MM.1S (cell line): ENCODE measurements at regions not wholly inside any gene's neighbourhood (a gene's known extent, or its start where the extent isn't known, plus 50 kb on each side); places are given as distances from the start of the nearest gene placed in this dataset.

Source experiments
- DNase-seq: peaks from one replicate; pipeline ENCODE4 v3.0.0-alpha.2; 2015
- H2AFZ ChIP-seq: fragments of 300-600 bp; sonication (generic); 2 replicates; pipeline ENCODE4 v1.6.0; 2016; ENCODE audit warnings: antibody characterized with exemption, low read length
- H3F3A ChIP-seq: fragments of 300-600 bp; sonication (generic); 2 replicates; pipeline ENCODE4 v1.6.1; 2016; ENCODE audit warnings: mild to moderate bottlenecking, antibody characterized with exemption, low read length, moderate library complexity, mixed read lengths; ENCODE audit not compliant: insufficient read depth
- H3K27ac ChIP-seq: fragments of 300-600 bp; sonication (generic); 2 replicates; pipeline ENCODE4 v1.5.1; 2016; ENCODE audit warnings: mild to moderate bottlenecking, low read length
- H3K27me3 ChIP-seq: fragments of 300-600 bp; sonication (generic); replicated peaks from 2 replicates; pipeline ENCODE4 v1.6.0; 2016; ENCODE audit warnings: low read length; ENCODE audit not compliant: insufficient read depth
- H3K36me3 ChIP-seq: fragments of 300-600 bp; sonication (generic); replicated peaks from 2 replicates; pipeline ENCODE4 v1.6.1; 2016; ENCODE audit warnings: mild to moderate bottlenecking, low read length, mixed read lengths; ENCODE audit not compliant: insufficient read depth
- H3K4me1 ChIP-seq: fragments of 300-600 bp; sonication (generic); 2 replicates; pipeline ENCODE4 v1.6.1; 2016; ENCODE audit warnings: low read length, mixed read lengths
- H3K4me2 ChIP-seq: fragments of 300-600 bp; sonication (generic); 2 replicates; pipeline ENCODE4 v1.6.0; 2016; ENCODE audit warnings: low read depth, low read length
- H3K4me3 ChIP-seq: fragments of 300-600 bp; sonication (generic); 2 replicates; pipeline ENCODE4 v1.5.1; 2016; ENCODE audit warnings: low read length, mixed read lengths
- H3K79me2 ChIP-seq: fragments of 300-600 bp; sonication (generic); 2 replicates; pipeline ENCODE4 v1.6.1; 2016; ENCODE audit warnings: mixed run types, low read length, mixed read lengths
- H3K9ac ChIP-seq: fragments of 300-600 bp; sonication (generic); 2 replicates; pipeline ENCODE4 v1.6.1; 2016; ENCODE audit warnings: low read length, mixed read lengths
- H3K9me2 ChIP-seq: fragments of 300-600 bp; sonication (generic); replicated peaks from 2 replicates; pipeline ENCODE4 v1.6.1; 2016; ENCODE audit warnings: mild to moderate bottlenecking, low read length, mixed read lengths; ENCODE audit not compliant: insufficient read depth
- H3K9me3 ChIP-seq: fragments of 300-600 bp; sonication (generic); replicated peaks from 2 replicates; pipeline ENCODE4 v1.6.1; 2016; ENCODE audit warnings: mild to moderate bottlenecking, low read length, mixed read lengths; ENCODE audit not compliant: insufficient read depth
- H4K20me1 ChIP-seq: fragments of 300-600 bp; sonication (generic); 2 replicates; pipeline ENCODE4 v1.6.1; 2016; ENCODE audit warnings: mild to moderate bottlenecking, low read length, moderate library complexity, mixed read lengths; ENCODE audit not compliant: insufficient read depth
- EZH2 ChIP-seq: fragments of 300-600 bp; sonication (generic); optimal IDR thresholded peaks from 2 replicates; pipeline ENCODE3; 2017; ENCODE audit warnings: low read depth, mild to moderate bottlenecking, antibody characterized with exemption, low read length, mixed read lengths
- EZH2phosphoT487 ChIP-seq: fragments of 300-600 bp; sonication (generic); IDR thresholded peaks from 2 replicates; pipeline ENCODE4 v1.6.1; 2018; ENCODE audit warnings: antibody characterized with exemption, low read length
- TF ChIP-seq, protein P1 (sequence below): fragments of 300-600 bp; sonication (generic); IDR thresholded peaks from 2 replicates; pipeline ENCODE4 v1.5.1; 2016; ENCODE audit warnings: antibody characterized with exemption, low read length, mixed read lengths

DNA sequence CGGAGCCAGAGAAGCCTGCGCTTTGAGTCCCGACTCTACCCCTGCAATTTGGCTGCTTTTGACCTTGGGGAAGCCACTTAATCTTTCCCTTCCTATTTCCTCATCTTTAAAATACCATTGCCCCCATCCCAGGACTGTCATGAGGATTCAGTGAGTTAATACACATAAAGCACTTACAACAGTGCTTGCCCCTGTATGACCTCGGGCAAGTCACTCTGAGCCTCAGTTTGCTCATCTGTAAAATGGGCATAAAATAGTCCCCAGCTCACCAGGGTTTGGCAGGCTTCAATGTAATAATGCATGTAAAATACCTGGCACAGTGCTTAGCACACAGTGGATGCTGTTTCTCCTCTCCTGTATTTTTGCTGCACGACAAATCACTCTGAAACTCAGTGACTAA is 278.7 kb upstream of the PWP1 start:
- Histone ChIP-seq H3K9me3 (no peaks in the 10 kb centered on the region), H4K20me1 (no peaks in the 10 kb centered on the region), H3K27me3 (no peaks in the 10 kb centered on the region), H3K9me2 (no peaks in the 10 kb centered on the region), H3F3A (no peaks in the 10 kb centered on the region), H3K79me2 (no peaks in the 10 kb centered on the region), H3K9ac (no peak overlapping the region), H3K27ac (no peak overlapping the region), H3K36me3 (no peaks in the 10 kb centered on the region), H3K4me1 (no peaks in the 10 kb centered on the region), H3K4me2 (no peak overlapping the region), H3K4me3 (no peak overlapping the region), H2AFZ (no peak overlapping the region)
- TF ChIP-seq EZH2phosphoT487 = no peak
- no peak for DNase-seq

DNA sequence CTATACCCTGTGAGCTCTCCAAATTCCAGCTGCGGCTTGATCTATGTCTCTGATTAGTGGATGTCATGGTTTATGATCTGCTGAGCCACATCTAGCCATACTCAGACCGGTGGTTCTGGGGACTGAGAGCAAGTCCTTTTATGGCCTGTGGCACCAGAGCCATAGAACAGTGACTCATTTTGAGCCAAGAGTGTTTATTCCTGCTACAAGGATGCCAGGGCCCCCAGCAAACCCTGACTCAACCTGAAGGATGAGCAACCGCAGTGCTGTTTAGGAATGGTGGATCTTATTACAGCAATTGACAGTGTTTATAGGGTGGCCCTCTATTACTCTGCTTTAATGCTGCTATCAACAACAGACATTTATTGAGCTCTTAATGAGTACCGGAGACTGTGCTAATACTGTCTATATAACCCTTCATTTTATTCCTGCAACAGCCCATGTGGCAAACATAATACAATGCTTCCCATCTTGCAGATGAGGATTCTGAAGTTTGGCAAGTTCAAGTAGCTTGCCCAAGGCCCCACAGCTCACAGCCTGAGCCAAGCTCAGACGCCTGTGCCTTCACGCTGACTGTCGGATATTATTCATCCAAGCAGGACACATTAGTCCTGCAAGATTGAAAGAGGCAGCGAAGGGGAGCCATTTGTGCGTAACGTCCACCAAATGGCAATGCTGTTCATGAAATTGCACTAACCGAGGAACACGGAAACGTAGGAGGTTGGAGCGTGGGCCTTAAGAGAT is 273.6 kb upstream of the PWP1 start:
- H3K27ac ChIP-seq = no peak overlapping the region

GRCh38 chr12:107415071-107415470 is 270.5 kb upstream of the PWP1 start:
- Histone ChIP-seq H2AFZ (no peak overlapping the region), H3K36me3 (no peaks in the 10 kb centered on the region), H3K27ac (no peak overlapping the region), H3F3A (no peaks in the 10 kb centered on the region), H3K9me2 (no peaks in the 10 kb centered on the region), H3K79me2 (no peaks in the 10 kb centered on the region), H3K27me3 (no peaks in the 10 kb centered on the region), H3K4me1 (no peaks in the 10 kb centered on the region), H3K4me2 (no peak overlapping the region), H3K9ac (no peak overlapping the region), H3K9me3 (no peaks in the 10 kb centered on the region), H3K4me3 (no peak overlapping the region), H4K20me1 (no peaks in the 10 kb centered on the region)
- no peak for TF ChIP-seq EZH2
- TF ChIP-seq, protein P1, sequence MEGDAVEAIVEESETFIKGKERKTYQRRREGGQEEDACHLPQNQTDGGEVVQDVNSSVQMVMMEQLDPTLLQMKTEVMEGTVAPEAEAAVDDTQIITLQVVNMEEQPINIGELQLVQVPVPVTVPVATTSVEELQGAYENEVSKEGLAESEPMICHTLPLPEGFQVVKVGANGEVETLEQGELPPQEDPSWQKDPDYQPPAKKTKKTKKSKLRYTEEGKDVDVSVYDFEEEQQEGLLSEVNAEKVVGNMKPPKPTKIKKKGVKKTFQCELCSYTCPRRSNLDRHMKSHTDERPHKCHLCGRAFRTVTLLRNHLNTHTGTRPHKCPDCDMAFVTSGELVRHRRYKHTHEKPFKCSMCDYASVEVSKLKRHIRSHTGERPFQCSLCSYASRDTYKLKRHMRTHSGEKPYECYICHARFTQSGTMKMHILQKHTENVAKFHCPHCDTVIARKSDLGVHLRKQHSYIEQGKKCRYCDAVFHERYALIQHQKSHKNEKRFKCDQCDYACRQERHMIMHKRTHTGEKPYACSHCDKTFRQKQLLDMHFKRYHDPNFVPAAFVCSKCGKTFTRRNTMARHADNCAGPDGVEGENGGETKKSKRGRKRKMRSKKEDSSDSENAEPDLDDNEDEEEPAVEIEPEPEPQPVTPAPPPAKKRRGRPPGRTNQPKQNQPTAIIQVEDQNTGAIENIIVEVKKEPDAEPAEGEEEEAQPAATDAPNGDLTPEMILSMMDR = no peak
- no peak for TF ChIP-seq EZH2phosphoT487
- DNase-seq = no peak

More for the DNA sequence above, 273.6 kb upstream of the PWP1 start:
- H3F3A ChIP-seq = no peaks in the 10 kb centered on the region
- no peaks in the 10 kb centered on the region for H3K4me1 ChIP-seq
- H2AFZ ChIP-seq = no peak overlapping the region
- no peaks in the 10 kb centered on the region for H3K36me3 ChIP-seq
- H3K79me2 ChIP-seq = no peaks in the 10 kb centered on the region
- no peaks in the 10 kb centered on the region for H4K20me1 ChIP-seq
- H3K9me2 ChIP-seq = no peaks in the 10 kb centered on the region
- H3K4me2 ChIP-seq = no peak overlapping the region
- H3K9me3 ChIP-seq = no peaks in the 10 kb centered on the region
- H3K4me3 ChIP-seq = no peak overlapping the region
- no peak overlapping the region for H3K9ac ChIP-seq
- H3K27me3 ChIP-seq = no peaks in the 10 kb centered on the region
- no peak for DNase-seq
- TF ChIP-seq EZH2phosphoT487 (no peak), EZH2 (no peak)
- TF ChIP-seq, protein P1 = no peak

DNA sequence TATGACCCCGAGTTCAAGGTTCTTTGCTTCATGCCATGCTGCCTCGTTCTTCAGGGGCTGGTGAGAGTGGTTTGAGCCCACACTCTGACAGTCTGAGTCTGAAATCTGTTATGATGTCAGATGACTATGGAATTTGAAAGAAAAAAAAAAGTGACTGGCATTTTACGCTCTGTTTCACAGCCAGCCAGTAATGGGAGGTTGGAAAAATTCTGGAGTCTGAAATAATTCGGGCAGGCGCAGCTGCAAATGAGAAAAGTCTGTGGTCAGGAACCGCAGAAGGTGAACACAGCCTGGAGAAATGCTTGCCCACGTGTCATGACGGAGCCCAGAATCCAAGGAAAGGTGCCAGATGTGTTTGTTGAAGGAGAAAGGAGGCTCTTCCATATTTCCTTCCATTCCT is 269.8 kb upstream of the PWP1 start:
- H2AFZ ChIP-seq = no peak overlapping the region
- no peaks in the 10 kb centered on the region for H3F3A ChIP-seq
- TF ChIP-seq, protein P1 = no peak
- TF ChIP-seq EZH2phosphoT487 = no peak
- no peak for TF ChIP-seq EZH2
- H3K36me3 ChIP-seq = no peaks in the 10 kb centered on the region
- H3K9me3 ChIP-seq = no peaks in the 10 kb centered on the region
- H3K27me3 ChIP-seq = no peaks in the 10 kb centered on the region
- H3K4me2 ChIP-seq = no peak overlapping the region
- H3K27ac ChIP-seq = no peak overlapping the region
- no peaks in the 10 kb centered on the region for H4K20me1 ChIP-seq
- no peaks in the 10 kb centered on the region for H3K4me1 ChIP-seq
- H3K9me2 ChIP-seq = no peaks in the 10 kb centered on the region
- H3K9ac ChIP-seq = no peak overlapping the region
- DNase-seq = no peak
- no peak overlapping the region for H3K4me3 ChIP-seq
- no peaks in the 10 kb centered on the region for H3K79me2 ChIP-seq
